NB4 (cell line): ENCODE measurements at regions not wholly inside any gene's neighbourhood (a gene's known extent, or its start where the extent isn't known, plus 50 kb on each side); places are given as distances from the start of the nearest gene placed in this dataset.

ENCODE experiments used
- CTCF ChIP-seq: IDR thresholded peaks from one replicate; pipeline ENCODE4 v1.5.1; 2012; ENCODE audit warnings: low read depth, low read length
- MAX ChIP-seq: IDR thresholded peaks from 2 replicates; pipeline ENCODE4 v1.6.1; 2011; ENCODE audit warnings: low read depth, low read length
- POLR2A ChIP-seq: IDR thresholded peaks from 2 replicates; pipeline ENCODE4 v1.6.1; 2011; ENCODE audit warnings: mild to moderate bottlenecking; ENCODE audit not compliant: insufficient read length; ENCODE audit errors: extremely low read depth

GRCh38 chr20:24766143-24766527 is 182.9 kb upstream of the CST7 start:
- no peak for TF ChIP-seq CTCF
- no peak for TF ChIP-seq POLR2A
- no peak for TF ChIP-seq MAX
